GM12872 (cell line): ENCODE measurements at regions not wholly inside any gene's neighbourhood (a gene's known extent, or its start where the extent isn't known, plus 50 kb on each side); places are given as distances from the start of the nearest gene placed in this dataset.

Source experiments
- TF ChIP-seq, protein P1 (sequence below): IDR thresholded peaks from 3 replicates; pipeline ENCODE4 v1.5.1; 2011; ENCODE audit warnings: low read depth, mild to moderate bottlenecking, low read length, moderate library complexity; ENCODE audit not compliant: insufficient read depth

DNA sequence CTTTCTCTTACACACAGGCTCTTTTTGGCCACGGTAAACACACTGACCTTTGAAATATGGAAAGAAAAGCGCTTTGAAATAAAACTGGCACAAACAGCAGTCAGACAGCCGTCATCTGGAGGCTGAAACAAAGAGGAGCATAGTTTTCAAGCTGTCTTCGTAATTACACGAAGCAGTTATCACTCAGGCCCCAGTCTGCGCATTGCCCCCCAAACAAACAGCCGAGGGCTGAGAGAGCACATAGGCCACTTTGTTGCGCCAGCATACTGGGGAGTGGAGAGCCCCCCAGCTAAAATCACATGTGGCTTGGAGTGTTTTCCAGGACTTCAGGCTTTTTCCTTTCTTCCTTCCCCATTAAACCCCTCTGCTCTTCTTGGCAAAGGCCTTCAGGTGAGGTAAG lies 142.9 kb upstream of the BTG1 start:
- TF ChIP-seq, protein P1, sequence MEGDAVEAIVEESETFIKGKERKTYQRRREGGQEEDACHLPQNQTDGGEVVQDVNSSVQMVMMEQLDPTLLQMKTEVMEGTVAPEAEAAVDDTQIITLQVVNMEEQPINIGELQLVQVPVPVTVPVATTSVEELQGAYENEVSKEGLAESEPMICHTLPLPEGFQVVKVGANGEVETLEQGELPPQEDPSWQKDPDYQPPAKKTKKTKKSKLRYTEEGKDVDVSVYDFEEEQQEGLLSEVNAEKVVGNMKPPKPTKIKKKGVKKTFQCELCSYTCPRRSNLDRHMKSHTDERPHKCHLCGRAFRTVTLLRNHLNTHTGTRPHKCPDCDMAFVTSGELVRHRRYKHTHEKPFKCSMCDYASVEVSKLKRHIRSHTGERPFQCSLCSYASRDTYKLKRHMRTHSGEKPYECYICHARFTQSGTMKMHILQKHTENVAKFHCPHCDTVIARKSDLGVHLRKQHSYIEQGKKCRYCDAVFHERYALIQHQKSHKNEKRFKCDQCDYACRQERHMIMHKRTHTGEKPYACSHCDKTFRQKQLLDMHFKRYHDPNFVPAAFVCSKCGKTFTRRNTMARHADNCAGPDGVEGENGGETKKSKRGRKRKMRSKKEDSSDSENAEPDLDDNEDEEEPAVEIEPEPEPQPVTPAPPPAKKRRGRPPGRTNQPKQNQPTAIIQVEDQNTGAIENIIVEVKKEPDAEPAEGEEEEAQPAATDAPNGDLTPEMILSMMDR = no peak

DNA sequence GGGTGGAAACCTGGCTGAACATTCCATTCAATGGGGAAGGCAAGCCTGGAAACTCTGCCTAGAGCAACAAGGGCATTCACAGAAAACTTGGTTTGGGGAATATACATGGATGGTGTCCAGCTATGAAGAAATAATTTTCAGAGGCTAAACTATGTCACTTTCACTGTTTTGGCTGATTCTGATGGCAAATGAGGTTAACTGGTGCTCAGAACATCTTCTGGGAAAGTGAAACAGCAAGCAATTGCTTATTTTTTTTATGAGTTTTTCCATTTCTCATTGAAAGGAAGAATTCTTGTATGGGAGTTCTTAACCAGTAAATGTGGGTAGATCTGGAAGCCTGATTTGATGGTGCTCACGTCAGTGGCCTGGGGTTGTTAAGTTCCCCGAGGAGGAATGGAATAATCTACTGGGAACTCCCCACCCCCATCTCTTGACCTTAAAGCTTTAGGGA lies 132.8 kb upstream of the BTG1 start:
- TF ChIP-seq, protein P1 = no peak

DNA sequence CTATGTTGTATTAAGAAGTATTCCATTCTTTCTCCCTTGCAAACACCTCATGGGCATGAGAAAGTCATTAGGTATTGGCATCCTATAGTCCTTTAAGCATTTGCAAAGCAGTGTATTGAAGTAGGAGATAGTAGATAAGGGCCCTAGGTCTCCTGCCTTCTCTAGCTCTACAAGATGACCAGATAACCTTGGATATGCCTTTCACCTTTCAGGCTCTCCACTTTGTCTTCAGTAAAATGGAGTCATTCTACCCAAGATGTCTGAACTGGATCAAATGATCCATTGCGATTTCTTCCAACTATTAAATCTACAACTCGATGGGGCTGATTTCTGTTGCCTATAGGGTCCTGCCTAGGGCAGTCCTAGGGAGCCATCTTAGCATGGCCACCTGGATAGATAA lies 132.1 kb upstream of the BTG1 start:
- TF ChIP-seq, protein P1 = no peak

DNA sequence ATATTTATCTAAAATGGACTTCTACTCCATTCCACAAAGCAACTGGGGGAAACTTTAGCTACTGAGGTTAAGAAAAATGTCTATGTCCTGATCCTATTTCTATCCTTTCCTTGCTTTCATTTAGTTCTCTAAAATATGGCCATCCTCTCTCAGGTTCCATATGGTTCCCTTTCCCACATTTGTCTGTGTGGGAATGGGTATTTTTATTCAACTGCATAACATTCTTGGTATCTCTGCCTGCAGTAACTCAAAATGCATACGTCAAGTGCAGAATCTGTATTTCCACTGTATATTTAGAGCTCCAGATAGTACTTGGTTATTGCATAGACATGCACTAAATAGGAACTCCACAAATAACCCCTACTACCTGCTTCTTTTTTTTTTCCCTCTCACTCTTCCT lies 130.6 kb upstream of the BTG1 start:
- TF ChIP-seq, protein P1 = no peak

DNA sequence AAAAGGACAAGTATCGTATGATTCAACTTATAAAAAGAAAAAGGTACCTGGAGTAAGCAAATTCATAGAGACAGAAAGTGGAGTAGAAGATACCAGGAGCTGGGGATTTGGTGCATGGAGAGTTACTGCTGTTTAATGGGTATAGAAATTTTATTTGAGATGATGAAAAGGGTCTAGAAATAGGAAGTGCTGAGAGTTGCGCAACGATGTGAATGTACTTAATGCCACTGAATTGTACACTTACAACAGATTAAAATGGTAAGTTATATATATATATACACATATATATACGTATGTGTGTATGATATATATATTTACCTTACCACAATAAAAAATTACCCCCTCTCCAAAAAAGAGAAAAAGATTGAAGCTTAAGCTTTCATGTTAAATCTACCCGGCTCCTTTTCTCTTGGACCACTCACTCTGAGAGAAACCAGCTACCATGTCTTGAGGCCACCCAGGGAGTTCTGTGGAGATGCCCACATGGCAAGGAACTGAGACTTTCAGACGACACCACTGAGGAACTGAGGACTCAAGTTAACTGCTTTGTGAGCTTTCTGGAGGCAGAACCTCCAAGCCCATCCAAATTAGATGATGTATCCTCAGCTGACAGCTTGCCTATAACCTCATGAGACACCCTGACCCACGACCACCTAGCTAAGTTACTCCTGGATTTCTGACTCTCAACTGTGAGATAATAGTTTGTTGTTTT lies 130.0 kb upstream of the BTG1 start:
- TF ChIP-seq, protein P1 = no peak

DNA sequence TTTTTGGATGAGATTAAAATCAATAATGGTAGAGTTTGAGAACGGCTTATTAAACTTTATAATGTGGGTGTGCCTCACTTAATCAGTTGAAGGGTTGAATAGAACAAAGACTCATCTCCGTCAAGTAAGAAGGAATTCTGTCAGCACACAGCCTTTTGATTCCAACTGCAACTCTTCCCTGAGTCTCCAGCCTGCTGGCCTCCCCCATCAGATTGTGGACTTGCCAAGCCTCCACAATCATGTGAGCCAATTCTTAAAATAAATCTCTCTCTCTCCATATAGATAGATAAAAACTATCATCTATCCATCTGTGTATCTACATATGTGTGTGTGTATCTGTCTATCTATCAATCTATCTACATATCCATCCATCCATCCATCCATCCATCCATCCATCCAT lies 127.4 kb upstream of the BTG1 start:
- TF ChIP-seq, protein P1 = no peak

DNA sequence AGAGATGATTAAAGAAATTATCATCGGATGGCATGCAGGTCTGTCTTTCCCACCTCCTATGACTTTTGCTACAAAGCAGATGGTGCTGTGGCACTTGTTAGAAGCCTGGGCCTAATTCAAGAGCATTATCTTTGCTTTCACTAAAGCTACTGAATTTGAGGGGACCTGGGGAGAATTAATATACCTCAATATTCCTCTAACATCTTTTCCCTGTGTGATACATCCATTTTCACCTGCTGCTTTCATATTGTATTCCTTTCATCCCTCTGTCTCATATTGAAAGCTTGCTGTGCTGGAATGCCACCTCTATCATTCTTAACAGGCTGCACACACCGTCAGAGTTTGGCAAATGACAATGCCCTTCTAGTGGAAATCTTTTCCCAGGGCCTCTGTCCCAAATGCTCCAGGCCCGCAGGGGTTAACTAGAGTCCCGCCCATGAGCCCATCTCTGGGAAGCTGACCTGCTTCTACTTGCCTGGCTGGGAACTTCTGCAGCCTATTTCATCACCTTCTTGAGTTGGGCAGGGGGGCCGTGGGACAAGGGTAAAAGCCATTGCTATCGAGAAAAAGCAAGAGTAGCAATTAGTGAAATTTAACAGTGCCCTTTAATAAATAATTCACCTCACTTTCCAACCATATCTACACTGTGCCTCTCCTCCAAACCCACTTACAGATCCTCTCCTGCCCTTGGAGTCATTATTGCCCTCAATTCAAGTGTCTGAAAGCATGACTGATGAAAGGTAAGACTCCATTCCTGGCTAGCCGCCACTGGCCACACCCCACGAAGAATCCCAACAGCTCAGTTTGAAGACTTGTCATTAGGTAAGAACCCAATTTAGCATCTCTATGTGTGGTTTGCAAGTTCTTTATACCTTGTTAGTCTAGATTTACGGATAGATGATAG lies 126.7 kb upstream of the BTG1 start:
- TF ChIP-seq, protein P1 = no peak
